CD14-positive monocyte (primary cell): ENCODE measurements at regions not wholly inside any gene's neighbourhood (a gene's known extent, or its start where the extent isn't known, plus 50 kb on each side); places are given as distances from the start of the nearest gene placed in this dataset.
A peak's percentile ranks its signal among the peaks of the same experiment; 100 is the strongest.

Source experiments
- DNase-seq, 3 donors: peaks; one replicate each; pipeline ENCODE4 v3.0.0-alpha.2; 2011 to 2022
- H2AFZ ChIP-seq: 2 replicates; pipeline ENCODE4 v1.6.0; 2012; ENCODE audit warnings: mild to moderate bottlenecking, low read depth, low read length, inconsistent platforms; ENCODE audit not compliant: insufficient read depth, poor library complexity, severe bottlenecking
- H3K27ac ChIP-seq, 2 donors: 1 replicate in 1 of 2; 2 replicates in 1 of 2; pipeline ENCODE4 v1.5.1; 2012 to 2013; ENCODE audit warnings: low read length in 2 of 2, control low read depth in 1 of 2, inconsistent platforms in 1 of 2, low read depth in 1 of 2, mild to moderate bottlenecking in 1 of 2
- H3K27me3 ChIP-seq, 2 donors: one replicate each; pipeline versions ENCODE4 v1.6.0 to v1.6.1; 2011 to 2013; ENCODE audit warnings: low read length in 2 of 2; ENCODE audit not compliant: control insufficient read depth in 2 of 2, insufficient read depth in 2 of 2
- H3K36me3 ChIP-seq, 2 donors: replicated peaks in 1 of 2; 1 replicate in 1 of 2; 2 replicates in 1 of 2; pipeline versions ENCODE4 v1.5.1 to v1.6.1; 2012 to 2013; ENCODE audit warnings: low read length in 2 of 2, control low read depth in 1 of 2, inconsistent platforms in 1 of 2, mild to moderate bottlenecking in 1 of 2; ENCODE audit not compliant: insufficient read depth in 2 of 2, control insufficient read depth in 1 of 2
- H3K4me1 ChIP-seq, 2 donors: 1 replicate in 1 of 2; 2 replicates in 1 of 2; pipeline versions ENCODE4 v1.5.1 to v1.6.1; 2012 to 2013; ENCODE audit warnings: low read length in 2 of 2, control low read depth in 1 of 2, inconsistent platforms in 1 of 2, mild to moderate bottlenecking in 1 of 2, moderate library complexity in 1 of 2; ENCODE audit not compliant: insufficient read depth in 2 of 2, control insufficient read depth in 1 of 2
- H3K4me2 ChIP-seq: replicated peaks from 2 replicates; pipeline ENCODE3; 2012; ENCODE audit warnings: low read length, moderate library complexity, mild to moderate bottlenecking; ENCODE audit not compliant: poor library complexity, severe bottlenecking; ENCODE audit errors: extremely low read depth
- H3K4me3 ChIP-seq, 3 experiments: fragments of 200-600 bp in 1 of 3; sonication (generic) in 1 of 3; replicated peaks in 1 of 3; 1 replicate in 2 of 3; 2 replicates in 1 of 3; pipeline ENCODE4 v1.5.1; 2011 to 2013; ENCODE audit warnings: low read length in 3 of 3, mild to moderate bottlenecking in 3 of 3, control low read depth in 2 of 3, low read depth in 2 of 3, inconsistent platforms in 1 of 3, moderate library complexity in 1 of 3
- H3K79me2 ChIP-seq: 2 replicates; pipeline ENCODE4 v1.6.0; 2012; ENCODE audit warnings: mild to moderate bottlenecking, control low read depth, inconsistent platforms, low read length, moderate library complexity; ENCODE audit not compliant: insufficient read depth
- H3K9ac ChIP-seq: 2 replicates; pipeline ENCODE4 v1.6.0; 2017; ENCODE audit warnings: low read length, mild to moderate bottlenecking; ENCODE audit not compliant: insufficient read depth, poor library complexity, severe bottlenecking
- H3K9me3 ChIP-seq, 2 donors: replicated peaks in 1 of 2; 1 replicate in 1 of 2; 2 replicates in 1 of 2; pipeline versions ENCODE4 v1.5.1 to v1.6.1; 2012 to 2013; ENCODE audit warnings: low read length in 2 of 2, control low read depth in 1 of 2; ENCODE audit not compliant: control insufficient read depth in 1 of 2, insufficient read depth in 1 of 2
- H4K20me1 ChIP-seq: 2 replicates; pipeline ENCODE4 v1.6.0; 2012; ENCODE audit warnings: mild to moderate bottlenecking, low read length, control low read depth, moderate library complexity; ENCODE audit not compliant: insufficient read depth
- H3K27ac Mint-ChIP-seq, 7 donors: one replicate each; pipeline ENCODE4 v1.8.0; 2020; ENCODE audit warnings: mild to moderate bottlenecking in 7 of 7, mixed read lengths in 7 of 7, moderate library complexity in 6 of 7, inconsistent platforms in 2 of 7
- H3K27me3 Mint-ChIP-seq, 3 donors: one replicate each; pipeline ENCODE4 v1.8.0; 2021 to 2022; ENCODE audit warnings: low read depth in 3 of 3, mild to moderate bottlenecking in 3 of 3, mixed read lengths in 3 of 3, moderate library complexity in 3 of 3, inconsistent platforms in 1 of 3
- H3K36me3 Mint-ChIP-seq, 2 donors: one replicate each; pipeline ENCODE4 v1.8.0; 2020; ENCODE audit warnings: mixed read lengths in 2 of 2, inconsistent platforms in 1 of 2, mild to moderate bottlenecking in 1 of 2
- H3K4me1 Mint-ChIP-seq: one replicate; pipeline ENCODE4 v1.8.0; 2020; ENCODE audit warnings: mild to moderate bottlenecking, mixed read lengths
- H3K4me3 Mint-ChIP-seq, 2 donors: one replicate each; pipeline ENCODE4 v1.8.0; 2020; ENCODE audit warnings: mild to moderate bottlenecking in 2 of 2, mixed read lengths in 2 of 2, moderate library complexity in 1 of 2
- H3K9me3 Mint-ChIP-seq, 7 donors: one replicate each; pipeline ENCODE4 v1.8.0; 2020 to 2022; ENCODE audit warnings: mixed read lengths in 7 of 7, mild to moderate bottlenecking in 6 of 7, moderate library complexity in 6 of 7, inconsistent platforms in 2 of 7
- WGBS: methylation state at CpG from one replicate; pipeline ENCODE4 v1.1.5; 2013; ENCODE audit warnings: missing lambda C conversion rate; ENCODE audit not compliant: insufficient coverage; 5-methylcytosine and 5-hydroxymethylcytosine counted together
- intact Hi-C, 2 donors: fragments of 100-400 bp; cut with micrococcal nuclease; formaldehyde crosslinking; loops; one replicate each; pipeline versions ENCODE4 v1.15.0 to v1.15.1; 2023
- TF ChIP-seq, protein P1 (sequence below): fragments of 200-600 bp; IDR thresholded peaks from one replicate; pipeline ENCODE4 v1.8.0; 2022; ENCODE audit warnings: antibody characterized with exemption, mild to moderate bottlenecking

GRCh38 chr18:35852786-35853185 is 119.7 kb upstream of the RMP24 start:
- H3K4me3 ChIP-seq = no peak overlapping the region
- no peaks in the 10 kb centered on the region for H3K36me3 Mint-ChIP-seq
- H3K4me2 ChIP-seq = no peak overlapping the region
- no peaks in the 10 kb centered on the region for H3K9me3 ChIP-seq
- TF ChIP-seq, protein P1, sequence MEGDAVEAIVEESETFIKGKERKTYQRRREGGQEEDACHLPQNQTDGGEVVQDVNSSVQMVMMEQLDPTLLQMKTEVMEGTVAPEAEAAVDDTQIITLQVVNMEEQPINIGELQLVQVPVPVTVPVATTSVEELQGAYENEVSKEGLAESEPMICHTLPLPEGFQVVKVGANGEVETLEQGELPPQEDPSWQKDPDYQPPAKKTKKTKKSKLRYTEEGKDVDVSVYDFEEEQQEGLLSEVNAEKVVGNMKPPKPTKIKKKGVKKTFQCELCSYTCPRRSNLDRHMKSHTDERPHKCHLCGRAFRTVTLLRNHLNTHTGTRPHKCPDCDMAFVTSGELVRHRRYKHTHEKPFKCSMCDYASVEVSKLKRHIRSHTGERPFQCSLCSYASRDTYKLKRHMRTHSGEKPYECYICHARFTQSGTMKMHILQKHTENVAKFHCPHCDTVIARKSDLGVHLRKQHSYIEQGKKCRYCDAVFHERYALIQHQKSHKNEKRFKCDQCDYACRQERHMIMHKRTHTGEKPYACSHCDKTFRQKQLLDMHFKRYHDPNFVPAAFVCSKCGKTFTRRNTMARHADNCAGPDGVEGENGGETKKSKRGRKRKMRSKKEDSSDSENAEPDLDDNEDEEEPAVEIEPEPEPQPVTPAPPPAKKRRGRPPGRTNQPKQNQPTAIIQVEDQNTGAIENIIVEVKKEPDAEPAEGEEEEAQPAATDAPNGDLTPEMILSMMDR = no peak
- WGBS = 100% methylated on average over 1 of the region's 2 CpGs
- H3K4me1 ChIP-seq = no peaks in the 10 kb centered on the region
- H3K27me3 Mint-ChIP-seq = peaks cover 0 to 10% (median 3%) of the 10 kb centered on the region in 3 donors
- intact Hi-C loops = no loop called here
- peaks cover 0 to 6% (median 2%) of the 10 kb centered on the region in 7 donors for H3K9me3 Mint-ChIP-seq
- H4K20me1 ChIP-seq = no peaks in the 10 kb centered on the region
- H3K27ac Mint-ChIP-seq = no peak overlapping the region
- no peak overlapping the region for H2AFZ ChIP-seq
- no peak overlapping the region for H3K27ac ChIP-seq
- H3K36me3 ChIP-seq = no peaks in the 10 kb centered on the region
- H3K79me2 ChIP-seq = no peaks in the 10 kb centered on the region
- no peaks in the 10 kb centered on the region for H3K27me3 ChIP-seq
- no peak for DNase-seq
- peak overlapping the region in 1 of 2 donors; percentile 3 for H3K4me3 Mint-ChIP-seq
- no peak overlapping the region for H3K9ac ChIP-seq
- no peaks in the 10 kb centered on the region for H3K4me1 Mint-ChIP-seq

- H3K9me3 ChIP-seq = no peaks in the 10 kb centered on the region
- no peaks in the 10 kb centered on the region for H4K20me1 ChIP-seq
- 100% methylated on average over 2 of the region's 5 CpGs for WGBS
- peaks cover 0 to 10% (median 3%) of the 10 kb centered on the region in 3 donors for H3K27me3 Mint-ChIP-seq
- H3K79me2 ChIP-seq = no peaks in the 10 kb centered on the region
- H3K4me3 ChIP-seq = no peak overlapping the region
- no peak overlapping the region for H3K9ac ChIP-seq
- no peaks in the 10 kb centered on the region for H3K4me1 Mint-ChIP-seq
- no peak overlapping the region for H3K27ac ChIP-seq
- H3K4me3 Mint-ChIP-seq = no peak overlapping the region
- TF ChIP-seq, protein P1 = no peak
- no peak overlapping the region for H2AFZ ChIP-seq
- no peak overlapping the region for H3K27ac Mint-ChIP-seq
- DNase-seq = no peak
- H3K36me3 ChIP-seq = no peaks in the 10 kb centered on the region
- H3K4me1 ChIP-seq = no peaks in the 10 kb centered on the region
- intact Hi-C loops = no loop called here
- no peaks in the 10 kb centered on the region for H3K27me3 ChIP-seq
- no peak overlapping the region for H3K4me2 ChIP-seq
- H3K9me3 Mint-ChIP-seq = peaks cover 0 to 9% (median 2%) of the 10 kb centered on the region in 7 donors
- no peaks in the 10 kb centered on the region for H3K36me3 Mint-ChIP-seq
These were observed 118.4 kb upstream of the RMP24 start for GRCh38 chr18:35854095-35854494.
